NCI-H446 treated with DMSO at 0.1 percent for 48 hours (cell line): ENCODE measurements at regions not wholly inside any gene's neighbourhood (a gene's known extent, or its start where the extent isn't known, plus 50 kb on each side); places are given as distances from the start of the nearest gene placed in this dataset.
"Not testable (repeated sequence)": the region's sequence is repeated elsewhere in the genome, so short reads cannot be mapped to it uniquely, and the experiment has no call there.

Source experiments
- DNase-seq: peaks from one replicate; lab custom pipeline; 2025; lab: John Stamatoyannopoulos, UW

DNA sequence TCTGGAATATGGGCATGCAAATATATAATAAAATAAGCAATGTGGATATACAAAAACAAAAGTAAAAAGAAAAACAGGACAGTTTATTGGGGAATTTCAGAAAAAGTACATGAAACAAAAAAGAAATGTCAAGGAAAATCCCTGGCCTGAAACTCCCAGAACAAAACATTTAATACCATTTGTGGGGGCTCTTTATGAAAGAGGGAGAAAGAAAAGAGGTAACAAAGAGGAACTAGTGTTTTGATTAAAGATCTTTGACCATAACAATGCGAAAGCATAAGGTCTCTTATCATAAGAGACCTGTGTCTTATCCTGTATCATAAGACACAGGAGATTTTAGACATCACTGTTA is 88.6 kb upstream of the ARID1B start:
- no peak for DNase-seq

- no peak for DNase-seq
Measured at GRCh38 chr6:156687789-156688619, 89.2 kb upstream of the ARID1B start.

GRCh38 chr6:156686995-156687788 is 90.0 kb upstream of the ARID1B start:
- peak; percentile 71 for DNase-seq

DNA sequence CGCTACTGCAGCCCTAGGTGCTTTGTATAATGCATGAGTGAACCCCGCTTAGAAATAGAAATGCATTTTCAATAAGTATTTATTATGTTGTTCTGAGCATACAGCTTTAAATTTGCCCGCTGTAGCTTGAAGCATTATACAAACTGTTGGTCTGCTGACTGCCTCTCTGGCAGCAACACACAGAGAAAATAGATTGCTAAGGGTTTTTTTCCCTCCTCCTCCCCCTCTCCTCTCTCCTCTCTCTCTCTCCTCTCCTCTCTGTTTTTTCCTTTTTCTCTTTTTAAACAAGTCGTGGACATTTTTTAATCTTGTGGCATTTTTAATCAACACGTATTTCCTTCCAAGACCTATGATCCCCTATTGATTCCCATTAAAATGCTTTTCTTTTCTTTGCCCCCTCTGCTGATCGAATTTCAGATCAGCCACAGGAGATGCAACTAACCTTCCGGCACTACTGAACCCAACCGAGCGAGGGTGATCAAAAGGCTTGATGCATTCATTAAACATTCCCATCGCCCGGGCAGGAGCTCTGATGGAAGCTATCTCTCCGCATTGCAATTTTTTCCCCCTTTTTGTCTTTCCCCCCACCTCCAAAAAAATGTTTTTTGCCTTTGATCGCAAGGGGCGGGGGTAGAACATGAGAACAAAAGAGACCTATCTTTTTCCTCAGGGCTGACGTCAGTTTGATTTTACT is 90.7 kb upstream of the ARID1B start:
- peak; percentile 51 for DNase-seq

DNA sequence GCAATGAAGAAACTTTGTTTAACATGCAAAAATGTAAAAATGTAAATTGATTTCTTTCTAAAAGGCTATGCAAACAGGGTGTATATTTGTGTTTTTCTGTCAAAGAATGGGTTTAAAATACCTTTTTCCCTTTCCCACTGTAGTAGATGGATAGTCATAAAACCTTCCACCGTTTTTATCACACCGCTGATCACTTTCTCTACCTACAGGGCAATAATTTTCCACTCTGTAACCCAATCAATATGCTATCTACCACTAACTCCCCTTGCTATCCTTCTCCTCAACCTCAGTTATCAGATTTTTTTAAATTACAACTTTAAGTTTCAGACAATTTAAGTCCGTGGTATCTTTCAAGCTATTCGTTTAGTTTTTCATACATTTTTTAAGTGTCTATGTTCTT is 91.4 kb upstream of the ARID1B start:
- no peak for DNase-seq

DNA sequence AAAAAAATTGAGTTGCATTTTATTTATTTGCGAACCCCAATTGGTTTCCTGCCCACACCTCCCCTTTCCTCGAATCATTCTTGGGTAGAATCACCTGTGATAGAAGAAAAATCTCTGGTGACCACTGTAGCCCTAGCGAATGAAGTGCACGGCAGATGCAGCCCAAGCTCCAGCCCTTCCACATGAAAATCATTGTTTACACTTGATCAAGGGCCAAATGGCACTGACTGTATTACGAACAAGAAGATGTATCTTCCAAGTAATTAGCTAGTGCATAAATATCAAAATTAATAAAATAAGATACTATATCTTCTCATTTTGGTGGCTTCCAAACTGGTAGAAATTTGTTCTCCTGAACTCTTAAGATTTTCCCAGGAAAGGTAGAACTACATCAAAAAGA is 93.4 kb upstream of the ARID1B start:
- peak; percentile 4 for DNase-seq

DNA sequence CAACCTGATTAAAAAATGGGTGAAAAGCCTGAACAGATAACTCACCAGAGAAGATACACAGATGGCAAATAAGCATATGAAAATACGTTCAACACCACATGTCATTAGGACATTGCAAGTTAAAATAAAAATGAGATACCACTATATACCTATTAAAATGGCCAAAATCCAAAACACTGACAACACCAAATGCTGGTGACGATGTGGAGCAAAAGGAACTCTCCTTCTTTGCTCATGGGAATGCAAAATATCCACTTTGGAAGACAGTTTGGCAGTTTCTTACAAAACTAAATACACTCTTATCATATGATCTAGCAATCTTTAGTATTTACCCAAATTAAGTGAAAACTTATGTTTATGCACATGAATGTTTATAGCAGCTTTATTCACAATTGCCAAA is 100.5 kb upstream of the ARID1B start:
- DNase-seq, result no peak

GRCh38 chr6:156674197-156674596 is 103.0 kb upstream of the ARID1B start:
- DNase-seq, result no peak

DNA sequence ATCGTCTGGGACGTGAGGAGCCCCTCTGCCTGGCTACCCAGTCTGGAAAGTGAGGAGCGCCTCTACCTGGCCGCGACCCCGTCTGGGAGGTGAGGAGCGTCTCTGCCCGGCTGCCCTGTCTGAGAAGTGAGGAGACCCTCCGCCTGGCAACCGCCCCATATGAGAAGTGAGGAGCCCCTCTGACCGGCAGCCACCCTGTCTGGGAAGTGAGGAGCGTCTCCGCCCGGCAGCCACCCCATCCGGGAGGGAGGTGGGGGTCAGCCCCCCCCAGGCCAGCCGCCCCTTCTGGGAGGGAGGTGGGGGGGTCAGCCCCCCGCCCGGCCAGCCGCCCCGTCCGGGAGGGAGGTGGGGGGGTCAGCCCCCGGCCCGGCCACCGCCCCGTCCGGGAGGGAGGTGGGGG is 107.1 kb upstream of the ARID1B start:
- not testable (repeated sequence) for DNase-seq

DNA sequence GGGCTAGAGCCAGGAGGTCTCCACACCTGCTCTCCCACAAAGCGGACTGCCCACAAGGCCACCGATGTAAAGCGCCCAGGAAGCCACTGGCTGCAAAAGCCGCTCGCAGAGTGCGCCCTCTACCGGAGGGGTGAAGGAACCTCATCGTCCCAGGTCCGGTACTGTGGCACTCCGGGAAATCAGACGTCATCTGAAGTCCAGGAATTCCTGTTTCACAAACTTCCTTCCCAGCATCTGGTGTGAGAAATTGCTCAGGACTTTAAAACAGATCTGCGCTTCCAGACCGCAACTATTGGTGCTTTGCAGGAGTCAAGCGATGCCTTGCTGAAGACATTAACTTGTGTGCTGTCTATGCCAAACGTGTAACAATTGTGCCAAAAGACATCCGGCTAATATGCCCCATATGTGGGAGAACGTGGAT is 115.1 kb upstream of the ARID1B start:
- DNase-seq, result no peak

- no peak for DNase-seq
Measured at GRCh38 chr6:156660389-156660788, 116.8 kb upstream of the ARID1B start.

GRCh38 chr6:156659822-156660198 is 117.4 kb upstream of the ARID1B start:
- DNase-seq, result no peak

GRCh38 chr6:156658966-156659821 is 118.0 kb upstream of the ARID1B start:
- no peak for DNase-seq

- no peak for DNase-seq
Measured at GRCh38 chr6:156658186-156658965, 118.8 kb upstream of the ARID1B start.

DNA sequence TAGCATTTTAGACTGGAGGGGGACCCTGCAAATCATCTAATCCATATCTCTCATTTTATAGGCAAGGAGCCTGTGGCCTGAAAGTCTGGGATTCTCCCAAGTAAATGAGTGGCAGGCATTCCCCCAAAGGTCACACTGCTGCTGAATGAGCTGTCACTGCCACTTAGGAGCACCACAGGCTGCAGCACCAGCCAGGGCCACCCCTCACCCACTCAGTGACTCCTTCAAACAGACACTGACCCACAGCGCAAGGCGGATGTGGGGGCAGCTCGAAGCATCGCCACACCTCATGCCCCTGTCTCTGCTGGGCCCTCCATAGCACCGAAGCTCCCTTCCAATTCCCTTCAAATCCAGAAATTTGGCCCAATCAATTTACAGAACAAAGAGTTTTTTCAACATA is 119.9 kb upstream of the ARID1B start:
- DNase-seq, result no peak

GRCh38 chr6:156654919-156655918 is 122.0 kb upstream of the ARID1B start:
- no peak for DNase-seq

GRCh38 chr6:156652231-156652750 is 124.9 kb upstream of the ARID1B start:
- no peak for DNase-seq

DNA sequence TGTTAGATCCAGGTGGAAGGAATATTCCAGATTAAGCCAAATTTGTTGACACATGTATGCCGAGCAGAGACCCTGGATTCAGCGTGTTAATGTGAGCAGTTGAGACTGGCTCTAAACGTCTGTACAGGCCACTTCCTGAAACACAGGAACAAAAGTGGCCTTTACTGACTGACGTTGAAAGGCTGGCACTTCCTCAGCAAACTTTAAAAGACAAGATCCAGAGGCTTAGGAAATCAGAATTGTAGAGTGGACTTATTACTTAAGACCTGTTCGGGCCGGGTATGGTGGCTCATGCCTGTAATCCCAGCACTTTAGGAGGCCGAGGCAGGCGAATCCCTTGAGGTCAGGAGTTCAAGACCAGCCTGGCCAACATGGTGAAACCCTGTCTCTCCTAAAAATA is 125.7 kb upstream of the ARID1B start:
- DNase-seq, result no peak

DNA sequence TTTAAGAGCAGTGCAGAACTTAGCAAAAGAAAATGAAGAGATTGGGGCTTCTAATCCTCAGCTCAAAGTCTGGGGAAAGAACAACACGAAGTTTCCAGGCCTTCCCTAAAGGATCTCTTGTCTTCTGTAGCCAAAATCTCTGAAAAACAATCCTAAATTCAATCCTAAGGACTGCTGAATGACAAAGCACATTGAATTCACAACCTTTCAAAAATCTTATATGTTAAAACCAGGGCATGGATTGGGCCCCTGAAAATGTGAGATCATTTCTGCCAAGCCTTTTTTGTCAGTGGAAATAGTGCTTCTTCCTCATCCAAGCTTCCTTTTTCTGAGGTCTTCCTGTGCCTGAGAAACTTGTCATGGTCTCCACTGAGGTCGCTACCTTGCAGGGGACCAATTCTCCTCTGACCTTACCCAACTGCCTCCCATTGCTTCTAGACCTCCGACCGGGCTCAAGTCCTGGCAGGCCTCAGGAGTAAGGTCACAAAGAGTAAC is 126.2 kb upstream of the ARID1B start:
- DNase-seq, result no peak
